ENCODE measurements at regions not wholly inside any gene's neighbourhood (a gene's known extent, or its start where the extent isn't known, plus 50 kb on each side); places are given as distances from the start of the nearest gene placed in this dataset.

GRCh38 chr9:84393266-84393950, 52.9 kb upstream of the SLC28A3 start:
- no peak for DNase-seq

GRCh38 chr9:84394036-84394435, 53.5 kb upstream of the SLC28A3 start:
- no peak for DNase-seq

GRCh38 chr9:84397151-84397728, 56.7 kb upstream of the SLC28A3 start:
- DNase-seq, result peak; percentile 49

- no peak for DNase-seq
Measured at GRCh38 chr9:84397822-84398221, 57.3 kb upstream of the SLC28A3 start.

GRCh38 chr9:84402517-84402916, 62.0 kb upstream of the SLC28A3 start:
- no peak for DNase-seq

- no peak for DNase-seq
Measured at GRCh38 chr9:84403288-84403687, 62.7 kb upstream of the SLC28A3 start.

GRCh38 chr9:84404095-84404686, 63.6 kb upstream of the SLC28A3 start:
- DNase-seq, result no peak

GRCh38 chr9:84405667-84406066, 65.1 kb upstream of the SLC28A3 start:
- no peak for DNase-seq

- no peak for DNase-seq
Measured at GRCh38 chr9:84408416-84408815, 67.9 kb upstream of the SLC28A3 start.

- no peak for DNase-seq
Measured at GRCh38 chr9:84411683-84412267, 71.2 kb upstream of the SLC28A3 start.

- no peak for DNase-seq
Measured at GRCh38 chr9:84412654-84413053, 72.1 kb upstream of the SLC28A3 start.

GRCh38 chr9:84413301-84413700, 72.7 kb upstream of the SLC28A3 start:
- no peak for DNase-seq

- DNase-seq, result no peak
Measured at GRCh38 chr9:84419031-84419602, 78.6 kb upstream of the SLC28A3 start.

- no peak for DNase-seq
Measured at GRCh38 chr9:84424931-84425330, 84.4 kb upstream of the SLC28A3 start.

GRCh38 chr9:84432746-84433145, 92.2 kb upstream of the SLC28A3 start:
- no peak for DNase-seq

GRCh38 chr9:84435902-84436301, 95.3 kb upstream of the SLC28A3 start:
- no peak for DNase-seq

- no peak for DNase-seq
Measured at GRCh38 chr9:84436386-84437109, 96.0 kb upstream of the SLC28A3 start.

- no peak for DNase-seq
Measured at GRCh38 chr9:84438391-84438790, 97.8 kb upstream of the SLC28A3 start.

- no peak for DNase-seq
Measured at GRCh38 chr9:84439250-84439649, 98.7 kb upstream of the SLC28A3 start.

GRCh38 chr9:84442712-84443111, 102.2 kb upstream of the SLC28A3 start:
- DNase-seq, result no peak

GRCh38 chr9:84445737-84446136, 105.2 kb upstream of the SLC28A3 start:
- no peak for DNase-seq

- no peak for DNase-seq
Measured at GRCh38 chr9:84447305-84447704, 106.7 kb upstream of the SLC28A3 start.

- DNase-seq, result no peak
Measured at GRCh38 chr9:84450029-84450428, 109.5 kb upstream of the SLC28A3 start.

All from T1000 (cell line).